ENCODE measurements at regions not wholly inside any gene's neighbourhood (a gene's known extent, or its start where the extent isn't known, plus 50 kb on each side); places are given as distances from the start of the nearest gene placed in this dataset.
"Not testable (repeated sequence)": the region's sequence is repeated elsewhere in the genome, so short reads cannot be mapped to it uniquely, and the experiment has no call there.

DNA sequence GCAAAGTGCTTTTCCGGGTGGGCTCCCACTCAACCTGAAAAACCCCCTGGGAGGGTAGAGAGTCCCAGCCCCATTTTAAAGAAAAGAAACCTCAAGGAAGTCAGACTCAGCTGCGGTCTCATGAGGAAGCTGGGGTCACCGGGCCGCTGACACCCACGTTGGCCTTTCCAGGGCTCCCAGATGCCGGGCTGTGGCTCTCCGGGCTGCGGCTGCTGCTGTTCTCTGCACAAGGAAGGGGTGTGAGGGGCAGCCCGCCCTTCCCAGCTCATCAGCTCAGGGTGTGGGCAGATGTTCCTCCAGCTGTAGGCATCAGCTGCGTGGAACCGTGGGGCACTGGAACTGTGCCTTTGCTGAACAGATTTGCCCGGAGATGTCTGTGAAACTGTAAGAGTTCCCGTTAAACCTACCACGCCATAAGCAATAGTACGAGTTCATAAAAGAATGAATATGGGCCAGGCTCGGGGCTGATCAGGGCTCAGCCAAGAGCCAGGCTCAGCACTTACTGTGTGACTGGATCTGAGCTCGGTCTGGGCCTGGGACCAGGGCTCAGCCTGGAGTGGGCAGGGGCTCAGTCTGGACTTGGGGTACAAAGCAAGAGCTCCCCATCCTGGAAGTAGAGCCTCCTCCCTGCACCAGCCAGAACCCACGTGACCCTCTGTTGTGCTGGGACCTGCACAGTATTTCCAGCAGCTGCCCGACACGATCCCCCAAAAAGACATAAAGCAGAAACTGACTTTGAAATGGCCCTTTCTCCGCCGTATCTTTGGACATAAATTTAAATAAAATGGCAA, 130.2 kb upstream of the PPP1R26 start:
- Mint-ChIP-seq H3K4me1 (no peaks in the 10 kb centered on the region), H3K27me3 (peaks cover 36 to 64% of the 10 kb centered on the region in 2 donors), H3K9me3 (no peaks in the 10 kb centered on the region), H3K27ac (no peak overlapping the region), H3K4me3 (no peak overlapping the region), H3K36me3 (no peaks in the 10 kb centered on the region)
- ATAC-seq (replicated peaks) = no peak
- no peak for DNase-seq

DNA sequence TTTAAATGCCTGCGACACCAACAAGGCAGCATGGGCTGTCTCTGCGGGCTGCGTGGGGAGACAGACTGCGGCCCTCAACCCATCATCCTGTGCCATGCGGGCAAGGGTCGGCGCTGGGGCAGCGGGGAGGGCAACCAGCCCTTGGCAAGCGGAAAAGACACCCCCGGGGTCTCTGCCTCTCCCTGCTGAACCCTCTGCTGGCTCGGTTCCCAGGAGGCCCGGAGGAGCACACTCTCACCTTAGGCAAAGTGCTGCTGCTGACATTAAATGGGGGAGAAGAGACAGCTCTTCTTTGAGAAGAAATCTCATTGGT, 129.6 kb upstream of the PPP1R26 start:
- no peaks in the 10 kb centered on the region for H3K9me3 Mint-ChIP-seq
- DNase-seq (no peak), ATAC-seq (replicated peaks) (no peak)
- no peak overlapping the region for H3K4me3 Mint-ChIP-seq
- no peak overlapping the region for H3K27ac Mint-ChIP-seq
- H3K27me3 Mint-ChIP-seq = peaks cover 33 to 61% of the 10 kb centered on the region in 2 donors
- H3K4me1 Mint-ChIP-seq = no peaks in the 10 kb centered on the region
- no peaks in the 10 kb centered on the region for H3K36me3 Mint-ChIP-seq

DNA sequence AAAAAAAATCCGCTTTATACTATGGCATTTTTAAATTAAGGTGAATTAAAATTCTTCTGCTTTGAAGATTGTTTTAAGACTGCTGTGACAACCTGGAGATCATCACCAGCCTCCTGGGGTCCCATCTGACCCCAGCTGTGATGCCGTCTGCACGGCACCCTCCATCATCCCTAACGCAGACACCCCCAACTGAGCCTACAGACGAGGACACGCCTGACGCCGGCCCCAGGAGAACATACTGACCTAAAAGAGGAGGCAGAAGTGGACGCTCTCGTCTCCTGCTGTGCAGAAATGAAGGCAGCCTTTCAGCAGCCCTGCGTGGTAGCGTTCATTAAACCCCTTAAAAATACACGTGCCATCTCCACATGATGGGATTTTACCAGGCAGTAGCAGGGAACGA, 125.6 kb upstream of the PPP1R26 start:
- no peak overlapping the region for H3K4me3 Mint-ChIP-seq
- no peak for ATAC-seq (replicated peaks)

DNA sequence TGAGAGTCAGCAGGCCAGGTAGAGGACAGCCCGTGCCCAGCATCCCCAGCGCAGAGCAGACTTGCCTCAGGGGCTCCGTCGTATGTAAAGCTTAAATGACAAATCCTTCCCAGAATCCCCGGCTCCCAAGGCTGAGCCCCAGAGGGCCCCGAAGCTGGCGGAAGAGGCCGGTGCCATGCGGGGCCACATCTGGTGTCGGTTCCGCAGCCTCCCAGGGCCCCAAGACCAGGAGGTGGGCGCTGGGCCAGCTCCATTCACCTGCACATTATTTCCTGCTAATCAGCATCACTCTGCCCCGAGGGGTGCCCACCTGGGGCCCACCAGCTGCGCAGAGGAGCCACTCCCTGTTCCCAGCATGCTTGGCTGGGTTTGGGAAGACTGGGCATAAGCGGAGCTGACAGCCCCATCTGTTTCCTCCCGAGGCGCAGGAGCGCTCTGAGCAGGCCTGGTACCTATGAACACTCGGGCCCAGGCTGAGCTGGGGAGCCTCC, 124.0 kb upstream of the PPP1R26 start:
- DNase-seq = no peak
- H3K36me3 Mint-ChIP-seq = no peaks in the 10 kb centered on the region
- H3K27me3 Mint-ChIP-seq = peaks cover 10 to 45% of the 10 kb centered on the region in 2 donors
- H3K4me3 Mint-ChIP-seq = no peak overlapping the region
- no peak overlapping the region for H3K27ac Mint-ChIP-seq
- ATAC-seq (replicated peaks) = no peak
- no peaks in the 10 kb centered on the region for H3K9me3 Mint-ChIP-seq
- no peaks in the 10 kb centered on the region for H3K4me1 Mint-ChIP-seq

More for the DNA sequence above, 125.6 kb upstream of the PPP1R26 start:
- H3K36me3 Mint-ChIP-seq = no peaks in the 10 kb centered on the region
- peaks cover 18 to 51% of the 10 kb centered on the region in 2 donors for H3K27me3 Mint-ChIP-seq
- no peak for DNase-seq
- H3K4me1 Mint-ChIP-seq = no peaks in the 10 kb centered on the region
- H3K9me3 Mint-ChIP-seq = no peaks in the 10 kb centered on the region
- H3K27ac Mint-ChIP-seq = no peak overlapping the region

DNA sequence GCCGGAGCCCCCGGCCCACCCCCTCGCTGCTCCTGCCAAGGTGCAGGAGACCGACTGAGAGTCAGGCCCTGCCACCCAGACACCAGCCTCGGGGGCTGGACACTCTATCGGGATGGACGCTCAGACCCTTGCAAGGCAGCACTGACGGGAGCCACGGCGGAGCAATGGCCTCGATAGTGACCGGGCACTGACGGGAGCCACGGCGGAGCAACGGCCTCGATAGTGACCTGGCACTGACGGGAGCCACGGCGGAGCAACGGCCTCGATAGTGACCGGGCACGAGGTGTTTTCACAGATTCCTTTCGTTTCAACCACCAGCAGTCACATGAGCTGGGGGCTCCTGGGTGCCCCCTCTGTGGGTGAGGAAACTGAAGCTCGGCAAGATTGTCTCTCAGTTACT, 123.6 kb upstream of the PPP1R26 start:
- ATAC-seq (replicated peaks) (no peak), DNase-seq (no peak)
- no peaks in the 10 kb centered on the region for H3K36me3 Mint-ChIP-seq
- no peaks in the 10 kb centered on the region for H3K9me3 Mint-ChIP-seq
- no peaks in the 10 kb centered on the region for H3K4me1 Mint-ChIP-seq
- no peak overlapping the region for H3K27ac Mint-ChIP-seq
- no peak overlapping the region for H3K4me3 Mint-ChIP-seq
- peaks cover 10 to 41% of the 10 kb centered on the region in 2 donors for H3K27me3 Mint-ChIP-seq

DNA sequence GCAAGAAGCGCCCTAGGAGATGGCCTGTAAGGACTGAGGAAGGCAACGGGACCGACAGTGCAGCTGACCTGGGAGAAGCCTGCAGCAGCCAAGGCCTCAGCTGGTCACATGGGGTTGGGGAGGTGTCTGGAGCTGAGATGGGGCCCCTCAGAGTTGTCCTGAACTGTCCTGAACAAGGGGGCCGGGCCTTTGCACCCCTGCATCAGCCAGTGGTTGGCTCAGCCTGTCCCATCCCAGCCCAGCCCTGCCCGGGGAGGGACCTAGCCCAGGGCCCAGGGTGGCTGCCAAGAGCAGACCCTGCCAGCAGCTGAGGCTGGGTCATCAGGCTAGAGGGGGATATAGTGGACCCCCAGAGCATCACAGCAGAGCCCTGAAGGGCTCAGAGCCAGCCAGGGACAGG, 122.8 kb upstream of the PPP1R26 start:
- no peak for DNase-seq
- no peaks in the 10 kb centered on the region for H3K36me3 Mint-ChIP-seq
- H3K9me3 Mint-ChIP-seq = peaks cover 2 to 6% of the 10 kb centered on the region in 2 donors

DNA sequence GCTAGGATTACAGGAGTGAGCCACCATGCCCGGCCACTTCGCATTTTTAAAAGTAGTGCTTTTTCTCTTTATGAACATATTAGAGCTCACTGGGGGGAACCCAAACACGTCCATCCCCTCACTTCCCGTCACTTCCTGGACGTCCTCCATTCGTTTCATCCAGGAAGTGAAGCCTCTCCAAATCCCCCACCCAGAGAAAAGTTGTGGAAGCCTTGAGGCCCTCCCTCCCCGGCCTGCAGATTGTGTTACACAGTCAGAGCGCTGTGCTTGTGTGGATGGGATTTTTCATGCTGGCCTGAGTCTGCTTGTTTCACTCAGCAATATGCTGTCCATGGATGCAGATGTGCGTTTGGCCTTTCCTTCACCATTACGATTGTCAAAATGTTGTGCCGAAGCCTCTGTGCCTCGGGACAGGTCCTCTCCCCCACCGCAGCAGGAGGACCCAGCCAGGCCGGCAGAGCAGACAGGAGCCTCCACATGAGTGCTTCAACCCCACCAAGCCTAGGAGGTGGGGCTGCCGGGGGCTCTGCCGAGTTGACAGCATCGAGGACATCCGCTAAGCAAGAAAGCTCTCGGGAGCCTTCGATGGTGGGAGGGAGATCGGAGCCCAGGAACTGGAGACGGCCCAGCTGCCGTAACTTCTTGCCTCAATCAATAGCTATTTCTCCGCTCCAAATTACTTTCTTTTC, 121.6 kb upstream of the PPP1R26 start:
- H3K9me3 Mint-ChIP-seq = peaks cover 5 to 10% of the 10 kb centered on the region in 2 donors
- H3K4me3 Mint-ChIP-seq = no peak overlapping the region
- H3K36me3 Mint-ChIP-seq = no peaks in the 10 kb centered on the region
- DNase-seq = no peak
- H3K4me1 Mint-ChIP-seq = no peaks in the 10 kb centered on the region
- no peak overlapping the region for H3K27ac Mint-ChIP-seq
- no peak for ATAC-seq (replicated peaks)
- H3K27me3 Mint-ChIP-seq = peaks cover 4 to 24% of the 10 kb centered on the region in 2 donors

More for the DNA sequence above, 122.8 kb upstream of the PPP1R26 start:
- Mint-ChIP-seq H3K27me3 (peaks cover 14 to 33% of the 10 kb centered on the region in 2 donors), H3K4me1 (no peaks in the 10 kb centered on the region), H3K27ac (no peak overlapping the region), H3K4me3 (no peak overlapping the region)
- no peak for ATAC-seq (replicated peaks)

DNA sequence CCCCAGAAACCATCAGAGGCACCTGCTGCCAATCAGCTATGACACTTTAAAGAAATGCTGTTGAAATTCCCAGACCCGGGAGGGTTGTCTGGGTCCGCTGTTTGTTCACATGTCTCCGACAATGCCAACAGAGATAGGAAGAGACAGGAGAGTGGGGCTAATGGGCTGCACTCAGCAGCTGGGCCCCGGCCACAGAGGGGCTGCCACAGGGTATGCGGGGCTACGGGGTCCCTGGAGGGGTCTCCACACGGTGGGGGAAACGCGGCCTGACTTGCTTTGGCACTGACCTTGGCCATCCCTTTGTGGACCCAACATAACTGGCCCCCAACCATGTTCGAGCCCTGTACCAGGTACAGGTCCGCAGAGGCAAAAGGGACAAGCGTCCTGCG, 121.0 kb upstream of the PPP1R26 start:
- Mint-ChIP-seq H3K4me1 (no peaks in the 10 kb centered on the region), H3K9me3 (peaks cover 5 to 10% of the 10 kb centered on the region in 2 donors), H3K4me3 (no peak overlapping the region), H3K27me3 (peaks cover 4 to 20% of the 10 kb centered on the region in 2 donors), H3K36me3 (no peaks in the 10 kb centered on the region), H3K27ac (no peak overlapping the region)
- no peak for DNase-seq
- no peak for ATAC-seq (replicated peaks)

DNA sequence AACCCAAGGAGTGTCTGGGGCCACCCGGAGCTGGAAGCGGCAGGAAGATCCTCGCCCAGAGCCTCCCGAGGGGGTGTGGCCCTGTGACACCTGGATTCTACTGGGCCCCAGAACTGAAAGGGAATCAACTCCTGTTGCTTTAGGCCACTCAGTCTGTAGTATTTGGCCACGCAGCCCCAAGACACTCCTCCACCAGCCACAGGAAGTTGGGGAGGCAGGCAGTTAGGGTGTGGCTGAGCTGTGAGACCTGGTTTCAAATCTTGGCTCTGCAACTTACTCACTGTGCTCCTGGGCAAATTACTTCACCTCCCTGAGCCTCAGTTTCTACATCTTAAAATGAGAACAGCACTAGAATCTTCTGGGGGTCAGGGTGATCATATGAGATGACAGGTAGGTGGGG, 119.8 kb upstream of the PPP1R26 start:
- Mint-ChIP-seq H3K4me1 (no peaks in the 10 kb centered on the region), H3K27ac (no peak overlapping the region), H3K36me3 (no peaks in the 10 kb centered on the region), H3K4me3 (no peak overlapping the region), H3K9me3 (peaks cover 5 to 10% of the 10 kb centered on the region in 2 donors), H3K27me3 (peaks cover 4 to 10% of the 10 kb centered on the region in 2 donors)
- ATAC-seq (replicated peaks) (no peak), DNase-seq (no peak)

DNA sequence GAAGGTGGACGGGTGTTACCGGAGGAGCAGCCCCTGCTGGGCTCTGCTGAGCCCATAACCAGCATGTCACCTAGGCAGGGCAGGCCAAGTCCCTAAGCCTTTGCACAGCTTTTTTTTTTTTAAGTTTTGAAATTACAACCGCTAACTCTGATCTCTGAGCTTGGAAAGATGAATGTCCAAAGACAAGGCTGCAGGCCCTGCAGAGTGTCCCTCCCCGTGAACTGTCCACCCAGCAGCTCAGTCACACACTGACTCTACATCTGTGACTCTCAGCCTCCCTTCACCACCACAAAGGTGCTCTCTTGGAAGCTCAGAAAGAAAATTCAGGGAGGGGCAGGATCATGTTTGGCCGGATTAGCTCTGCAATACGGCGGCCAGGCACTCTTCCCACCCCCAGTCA, 119.0 kb upstream of the PPP1R26 start:
- Mint-ChIP-seq H3K4me3 (no peak overlapping the region), H3K9me3 (peaks cover 5 to 10% of the 10 kb centered on the region in 2 donors), H3K36me3 (no peaks in the 10 kb centered on the region), H3K27me3 (peaks cover 6 to 11% of the 10 kb centered on the region in 2 donors), H3K27ac (no peak overlapping the region), H3K4me1 (no peaks in the 10 kb centered on the region)
- no peak for DNase-seq
- no peak for ATAC-seq (replicated peaks)

DNA sequence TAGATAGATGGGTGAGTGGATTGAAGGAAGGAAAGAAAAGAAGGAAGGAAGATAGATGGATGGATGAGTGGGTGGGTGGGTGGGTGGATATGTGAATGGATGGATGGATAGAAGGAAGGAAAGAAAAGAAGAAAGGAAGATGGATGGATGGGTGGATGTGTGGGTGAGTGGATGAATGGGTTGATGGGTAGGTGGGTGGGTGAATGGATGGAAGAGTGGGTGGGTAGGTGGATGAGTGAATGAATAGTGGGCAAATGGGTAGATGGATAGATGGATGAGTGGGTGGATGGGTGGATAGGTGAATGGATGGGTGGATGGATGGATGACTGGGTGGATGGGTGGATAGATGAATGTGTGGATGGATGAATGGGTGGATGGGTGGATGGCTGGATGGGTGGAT, 117.9 kb upstream of the PPP1R26 start:
- not testable (repeated sequence) for ATAC-seq (replicated peaks); H3K27ac Mint-ChIP-seq

DNA sequence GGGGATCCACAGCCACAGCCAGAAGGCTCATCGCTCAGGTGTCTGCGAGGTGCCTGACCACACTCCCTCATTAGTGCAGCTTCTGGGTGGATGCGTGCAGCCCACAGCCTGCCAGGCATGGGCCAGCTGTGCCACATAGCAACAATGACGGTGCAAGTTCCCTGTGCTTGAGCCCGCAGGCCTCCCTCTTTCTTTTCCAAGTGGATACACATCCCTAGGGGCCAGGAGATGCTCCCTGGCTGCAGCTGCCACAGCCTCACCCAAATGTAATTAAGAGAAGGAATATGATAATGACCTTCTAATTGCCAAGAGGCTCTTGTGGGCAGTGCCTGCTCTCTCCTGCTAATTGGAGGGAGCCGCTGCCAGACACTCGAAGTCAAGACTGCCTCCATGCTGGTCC, 116.0 kb upstream of the PPP1R26 start:
- H3K27me3 Mint-ChIP-seq = peaks cover 10 to 17% of the 10 kb centered on the region in 2 donors
- H3K27ac Mint-ChIP-seq = no peak overlapping the region
- ATAC-seq (replicated peaks) (no peak), DNase-seq (no peak)
- H3K36me3 Mint-ChIP-seq = no peaks in the 10 kb centered on the region
- peaks cover 5 to 10% of the 10 kb centered on the region in 2 donors for H3K9me3 Mint-ChIP-seq
- H3K4me1 Mint-ChIP-seq = no peaks in the 10 kb centered on the region
- H3K4me3 Mint-ChIP-seq = no peak overlapping the region

More for the DNA sequence above, 117.9 kb upstream of the PPP1R26 start:
- not testable (repeated sequence) for H3K4me3 Mint-ChIP-seq, H3K9me3 Mint-ChIP-seq, H3K36me3 Mint-ChIP-seq, H3K4me1 Mint-ChIP-seq, DNase-seq
- peaks cover 10 to 11% of the 10 kb centered on the region in 2 donors for H3K27me3 Mint-ChIP-seq

DNA sequence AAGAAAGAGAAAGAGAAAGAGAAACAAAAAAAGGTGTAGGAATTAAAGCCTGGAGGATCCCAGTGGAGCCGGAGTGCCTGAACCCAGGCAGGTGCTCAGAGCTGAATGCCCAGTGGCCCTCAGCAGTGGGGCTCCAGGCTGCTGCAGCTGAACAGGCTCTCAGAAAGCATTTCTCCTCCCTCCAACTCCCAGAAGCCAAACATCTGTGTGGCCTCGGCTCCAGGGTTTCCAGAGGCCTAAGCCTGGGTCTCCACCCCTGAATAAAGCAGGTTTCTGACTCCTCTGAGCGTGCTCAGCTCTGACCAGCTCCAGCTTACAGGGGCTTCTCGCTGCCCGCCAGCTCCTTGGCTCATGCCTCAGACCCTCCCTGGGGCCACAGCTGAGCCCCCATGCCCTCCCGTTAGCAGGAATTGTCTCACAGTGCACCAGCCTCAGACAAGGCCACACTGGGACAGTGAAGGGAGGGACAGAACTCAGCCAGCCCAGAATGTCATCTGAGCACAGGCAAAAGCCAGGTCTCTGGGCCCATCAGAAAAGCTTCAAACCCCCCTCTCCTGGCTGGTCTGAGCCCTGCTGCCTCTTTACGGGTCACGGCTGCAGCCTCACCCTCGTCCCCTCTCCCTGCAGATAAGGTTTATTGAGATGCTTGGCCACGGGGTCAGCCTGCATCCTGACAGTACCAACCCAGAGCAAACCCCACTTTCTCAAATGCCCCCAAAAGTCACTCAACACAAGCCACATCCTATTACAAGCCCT, 114.4 kb upstream of the PPP1R26 start:
- DNase-seq (no peak), ATAC-seq (replicated peaks) (no peak)
- Mint-ChIP-seq H3K4me1 (no peaks in the 10 kb centered on the region), H3K9me3 (peaks cover 5 to 10% of the 10 kb centered on the region in 2 donors), H3K27ac (no peak overlapping the region), H3K4me3 (no peak overlapping the region), H3K27me3 (peaks cover 10 to 12% of the 10 kb centered on the region in 2 donors), H3K36me3 (no peaks in the 10 kb centered on the region)

DNA sequence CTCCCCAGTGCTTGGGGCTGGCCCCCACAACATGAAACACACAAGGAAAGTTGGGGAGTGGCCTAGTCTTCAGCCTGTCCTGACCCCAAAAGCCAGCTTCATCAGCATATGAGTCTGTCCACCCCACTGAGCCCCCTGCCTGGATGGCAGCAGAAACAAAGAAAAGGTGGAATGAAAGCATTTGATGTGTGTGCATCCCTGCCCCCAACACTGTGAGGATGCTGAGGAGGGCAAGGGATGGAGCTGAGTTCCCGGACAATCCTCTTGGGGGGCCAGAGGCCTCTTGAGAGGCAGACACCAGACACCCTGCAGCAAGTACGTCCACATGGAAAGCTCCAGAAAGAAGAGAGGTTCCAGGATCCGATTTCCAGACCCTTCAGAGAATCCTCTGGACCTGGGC, 113.5 kb upstream of the PPP1R26 start:
- Mint-ChIP-seq H3K36me3 (no peaks in the 10 kb centered on the region), H3K27me3 (peaks cover 10 to 12% of the 10 kb centered on the region in 2 donors), H3K27ac (no peak overlapping the region), H3K4me3 (no peak overlapping the region), H3K4me1 (no peaks in the 10 kb centered on the region), H3K9me3 (peaks cover 5 to 10% of the 10 kb centered on the region in 2 donors)
- ATAC-seq (replicated peaks) = no peak
- no peak for DNase-seq
